K562 (cell line): ENCODE measurements at regions not wholly inside any gene's neighbourhood (a gene's known extent, or its start where the extent isn't known, plus 50 kb on each side); places are given as distances from the start of the nearest gene placed in this dataset.

Experiments
- ATAC-seq: fragments of 200-7000 bp; cut with Tn5 transposase; 3 replicates; pipeline ENCODE4 v1.9.1; 2020; ENCODE audit warnings: moderate library complexity
- BruUV-seq: library from RNA; stranded (reverse); fragments of 400-500 nt; replicated peaks from 2 replicates; lab custom pipeline; 2021; lab: Mats Ljungman, UMichigan
- CTCF ChIA-PET: fragments of 300-600 bp; formaldehyde crosslinking; extraction: SDS; loops from one replicate; lab custom pipeline; 2021; ENCODE audit warnings: low intra/inter-chr PET ratio; lab: Yijun Ruan, JAX
- POLR2A ChIA-PET: fragments of 300-600, 350-650 bp; sonication (Branson Sonifier 250); formaldehyde crosslinking; extraction: SDS; loops from one replicate; lab custom pipeline; 2021; ENCODE audit warnings: antibody characterized with exemption, inconsistent platforms; lab: Yijun Ruan, JAX
- DNase-seq, 4 experiments: peaks; one replicate each; pipeline versions ENCODE4 v3.0.0 to v3.0.0-alpha.2; 2011 to 2018; ENCODE audit warnings: low spot score in 3 of 4, mixed read lengths in 3 of 4; ENCODE audit errors: extremely low read depth in 1 of 4
- FAIRE-seq: peaks from 2 replicates; lab custom pipeline; 2011; peaks lifted over from hg19 to GRCh38; lab: Jason Lieb, UNC
- H2AFZ ChIP-seq: 2 replicates; pipeline ENCODE4 v1.6.0; 2011; ENCODE audit warnings: low read depth, low read length, control low read depth, inconsistent platforms
- H3K27ac ChIP-seq: fragments of 200-600 bp; 3 replicates; pipeline ENCODE4 v1.8.0; 2011; ENCODE audit warnings: low read depth, mild to moderate bottlenecking, control low read depth, inconsistent platforms, low read length, moderate library complexity, mixed read lengths; ENCODE audit errors: extremely low read depth
- H3K27me3 ChIP-seq, 2 experiments: fragments of 300-600 bp in 1 of 2; 2 replicates in 1 of 2; 3 replicates in 1 of 2; pipeline versions ENCODE4 v1.6.0 to v1.8.0; 2011; ENCODE audit warnings: inconsistent platforms in 2 of 2, low read length in 2 of 2, mild to moderate bottlenecking in 1 of 2, mixed read lengths in 1 of 2, moderate library complexity in 1 of 2; ENCODE audit not compliant: control insufficient read depth in 2 of 2, insufficient read depth in 2 of 2
- H3K36me3 ChIP-seq: fragments of 300-600 bp; 3 replicates; pipeline ENCODE4 v1.8.0; 2011; ENCODE audit warnings: mild to moderate bottlenecking, low read length, inconsistent platforms; ENCODE audit not compliant: control insufficient read depth, insufficient read depth
- H3K4me1 ChIP-seq, 2 experiments: fragments of 200-600 bp in 1 of 2; replicated peaks in 1 of 2; 2 replicates in 1 of 2; 3 replicates in 1 of 2; pipeline versions ENCODE4 v1.5.1 to v1.8.0; 2011; ENCODE audit warnings: inconsistent platforms in 2 of 2, low read length in 2 of 2, mild to moderate bottlenecking in 1 of 2, mixed read lengths in 1 of 2, moderate library complexity in 1 of 2; ENCODE audit not compliant: control insufficient read depth in 2 of 2, insufficient read depth in 2 of 2
- H3K4me2 ChIP-seq: 2 replicates; pipeline ENCODE4 v1.6.1; 2011; ENCODE audit warnings: low read length, control low read depth, inconsistent platforms, mixed read lengths; ENCODE audit not compliant: insufficient read depth
- H3K4me3 ChIP-seq: fragments of 200-600 bp; sonication (generic), shearing (Covaris generic); 2 replicates; pipeline ENCODE4 v1.5.1; 2016; ENCODE audit warnings: control low read depth, inconsistent platforms
- H3K79me2 ChIP-seq: fragments of 200-600 bp; 3 replicates; pipeline ENCODE4 v1.8.0; 2011; ENCODE audit warnings: low read length, inconsistent platforms; ENCODE audit not compliant: control insufficient read depth, insufficient read depth
- H3K9ac ChIP-seq, 2 experiments: 2 replicates each; pipeline versions ENCODE4 v1.6.0 to v1.6.1; 2011; ENCODE audit warnings: low read depth in 2 of 2, low read length in 2 of 2, control low read depth in 1 of 2, inconsistent platforms in 1 of 2, mild to moderate bottlenecking in 1 of 2, mixed read lengths in 1 of 2; ENCODE audit not compliant: insufficient read depth in 1 of 2
- H3K9me1 ChIP-seq: one replicate; pipeline ENCODE4 v1.6.0; 2011; ENCODE audit warnings: inconsistent platforms, mild to moderate bottlenecking, low read length, moderate library complexity; ENCODE audit not compliant: control insufficient read depth, insufficient read depth
- H3K9me3 ChIP-seq: replicated peaks from 2 replicates; pipeline ENCODE4 v1.5.1; 2011; ENCODE audit warnings: low read depth, low read length, inconsistent platforms; ENCODE audit not compliant: control insufficient read depth, insufficient read depth
- H4K20me1 ChIP-seq: replicated peaks from 2 replicates; pipeline ENCODE4 v1.6.1; 2011; ENCODE audit warnings: low read length, inconsistent platforms, mixed read lengths; ENCODE audit not compliant: control insufficient read depth, insufficient read depth
- ATF3 ChIP-seq, 2 experiments: fragments of 450-650 bp in 1 of 2; sonication (generic) in 1 of 2; formaldehyde crosslinking in 1 of 2; IDR thresholded peaks in 1 of 2; conservative IDR thresholded peaks in 1 of 2; 2 replicates each; pipeline versions ENCODE4 v1.6.1 to v1.8.1; 2016 to 2023; ENCODE audit warnings: mild to moderate bottlenecking in 2 of 2, moderate library complexity in 2 of 2, inconsistent platforms in 1 of 2, missing genetic modification reagents in 1 of 2
- FOXA1 ChIP-seq: fragments of 450-650 bp; IDR thresholded peaks from 2 replicates; pipeline ENCODE4 v1.6.1; 2016; ENCODE audit warnings: mild to moderate bottlenecking, borderline replicate concordance
- LCOR ChIP-seq: sonication (generic); formaldehyde crosslinking; IDR thresholded peaks from 2 replicates; pipeline ENCODE4 v1.8.0; 2022; ENCODE audit warnings: mild to moderate bottlenecking, missing genetic modification reagents
- NFRKB ChIP-seq: fragments of 450-650 bp; IDR thresholded peaks from 2 replicates; pipeline ENCODE4 v1.6.1; 2016; ENCODE audit warnings: low read depth
- PHF20 ChIP-seq: fragments of 450-650 bp; IDR thresholded peaks from 2 replicates; pipeline ENCODE4 v1.6.1; 2018; ENCODE audit not compliant: partially characterized antibody
- POLR2A ChIP-seq: fragments of 450-650 bp; conservative IDR thresholded peaks from 2 replicates; pipeline ENCODE4 v1.6.1; 2016
- RB1 ChIP-seq: fragments of 450-650 bp; IDR thresholded peaks from 2 replicates; pipeline ENCODE4 v1.6.1; 2017; ENCODE audit warnings: low read depth, mild to moderate bottlenecking
- TAF1 ChIP-seq: IDR thresholded peaks from 2 replicates; pipeline ENCODE4 v1.6.1; 2011; ENCODE audit warnings: mild to moderate bottlenecking, low read length, moderate library complexity; ENCODE audit not compliant: insufficient read depth, control insufficient read depth, severe bottlenecking; ENCODE audit errors: extremely low read depth
- ZNF134 ChIP-seq: fragments of 250-450 bp; sonication (Bioruptor Pico); conservative IDR thresholded peaks from 2 replicates; pipeline ENCODE4 v1.4.0; 2020
- ZNF232 ChIP-seq: sonication (generic); formaldehyde crosslinking; IDR thresholded peaks from 2 replicates; pipeline ENCODE4 v1.8.0; 2022; ENCODE audit warnings: mild to moderate bottlenecking, missing genetic modification reagents
- WGBS: fragments of 100-300 bp; shearing (Covaris generic); methylation state at CpG from one replicate; pipeline ENCODE4 v1.1.6; 2016; ENCODE audit warnings: low coverage, mixed read lengths; ENCODE audit not compliant: insufficient coverage; ENCODE audit errors: missing lambda C conversion rate; 5-methylcytosine and 5-hydroxymethylcytosine counted together
- in situ Hi-C: fragments of 300-500 bp; cut with MboI; formaldehyde crosslinking; loops from 4 replicates; pipeline ENCODE4 v1.15.0; 2018; ENCODE audit warnings: inconsistent platforms, mixed read lengths
- intact Hi-C: fragments of 100-400 bp; cut with micrococcal nuclease; formaldehyde crosslinking; loops from 2 replicates; pipeline ENCODE4 v1.14.2; 2022
- TF ChIP-seq, protein P1 (sequence below), 2 experiments: fragments of 450-650 bp; IDR thresholded peaks; 2 replicates each; pipeline ENCODE4 v1.6.1; 2016; ENCODE audit warnings: mild to moderate bottlenecking in 2 of 2, borderline replicate concordance in 1 of 2, low read depth in 1 of 2, moderate library complexity in 1 of 2

- intact Hi-C loops: loop anchor here (1.0 to 5.0 kb wide), 6 partner anchors 38 to 503 kb away; no protein-coding TSS in a partner anchor
- no peak overlapping the region for H3K4me3 ChIP-seq
- H3K27ac ChIP-seq: no peak overlapping the region
- no peaks in the 10 kb centered on the region for H3K4me1 ChIP-seq
- H4K20me1 ChIP-seq: peaks cover 39% of the 10 kb centered on the region
- no peaks in the 10 kb centered on the region for H3K9me3 ChIP-seq
- H2AFZ ChIP-seq: no peak overlapping the region
- no peak overlapping the region for H3K4me2 ChIP-seq
- WGBS: 0% methylated on average over 4 of the region's 4 CpGs
- no peaks in the 10 kb centered on the region for H3K36me3 ChIP-seq
- ATAC-seq (peak; percentile 87), FAIRE-seq (no peak), DNase-seq (peak; percentile 91 to 100 (median 98))
- peaks cover 3 to 16% of the 10 kb centered on the region in 2 experiments; a peak in 2 of 5 replicates for H3K27me3 ChIP-seq
- H3K79me2 ChIP-seq: no peaks in the 10 kb centered on the region
- POLR2A ChIA-PET: interaction anchor here (0.6 to 11.0 kb wide), 32 partner anchors 10 to 502 kb away, joined by 3 to 122 read pairs (median 3); no protein-coding TSS in a partner anchor
- in situ Hi-C loops: loop anchor here (5.0 kb wide), 1 partner anchor 57 kb away; no protein-coding TSS in a partner anchor
- CTCF ChIA-PET: interaction anchor here (0.5 to 4.8 kb wide), 31 partner anchors 7 to 301 kb away, joined by 3 to 60 read pairs (median 5); partner anchors contain the start of gene PRAME
- no TSS peak for BruUV-seq
- H3K9me1 ChIP-seq: peaks cover 2% of the 10 kb centered on the region
- H3K9ac ChIP-seq: no peak overlapping the region
- TF ChIP-seq ZNF134 (no peak), LCOR (CRISPR knock-in tag) (no peak), ZNF232 (CRISPR knock-in tag) (no peak), PHF20 (peak; percentile 37), ATF3 (IDR thresholded peaks at IDR 0.05) (no peak), ATF3 (CRISPR knock-in tag; conservative IDR thresholded peaks at IDR 0.05) (0 out of 2 replicates have a peak, but pooled peaks have one; percentile 3), FOXA1 (0 out of 2 replicates have a peak, but pooled peaks have one; percentile 30), TAF1 (peak; percentile 10), POLR2A (no peak), NFRKB (no peak), RB1 (peak; percentile 94)
- TF ChIP-seq, protein P1, sequence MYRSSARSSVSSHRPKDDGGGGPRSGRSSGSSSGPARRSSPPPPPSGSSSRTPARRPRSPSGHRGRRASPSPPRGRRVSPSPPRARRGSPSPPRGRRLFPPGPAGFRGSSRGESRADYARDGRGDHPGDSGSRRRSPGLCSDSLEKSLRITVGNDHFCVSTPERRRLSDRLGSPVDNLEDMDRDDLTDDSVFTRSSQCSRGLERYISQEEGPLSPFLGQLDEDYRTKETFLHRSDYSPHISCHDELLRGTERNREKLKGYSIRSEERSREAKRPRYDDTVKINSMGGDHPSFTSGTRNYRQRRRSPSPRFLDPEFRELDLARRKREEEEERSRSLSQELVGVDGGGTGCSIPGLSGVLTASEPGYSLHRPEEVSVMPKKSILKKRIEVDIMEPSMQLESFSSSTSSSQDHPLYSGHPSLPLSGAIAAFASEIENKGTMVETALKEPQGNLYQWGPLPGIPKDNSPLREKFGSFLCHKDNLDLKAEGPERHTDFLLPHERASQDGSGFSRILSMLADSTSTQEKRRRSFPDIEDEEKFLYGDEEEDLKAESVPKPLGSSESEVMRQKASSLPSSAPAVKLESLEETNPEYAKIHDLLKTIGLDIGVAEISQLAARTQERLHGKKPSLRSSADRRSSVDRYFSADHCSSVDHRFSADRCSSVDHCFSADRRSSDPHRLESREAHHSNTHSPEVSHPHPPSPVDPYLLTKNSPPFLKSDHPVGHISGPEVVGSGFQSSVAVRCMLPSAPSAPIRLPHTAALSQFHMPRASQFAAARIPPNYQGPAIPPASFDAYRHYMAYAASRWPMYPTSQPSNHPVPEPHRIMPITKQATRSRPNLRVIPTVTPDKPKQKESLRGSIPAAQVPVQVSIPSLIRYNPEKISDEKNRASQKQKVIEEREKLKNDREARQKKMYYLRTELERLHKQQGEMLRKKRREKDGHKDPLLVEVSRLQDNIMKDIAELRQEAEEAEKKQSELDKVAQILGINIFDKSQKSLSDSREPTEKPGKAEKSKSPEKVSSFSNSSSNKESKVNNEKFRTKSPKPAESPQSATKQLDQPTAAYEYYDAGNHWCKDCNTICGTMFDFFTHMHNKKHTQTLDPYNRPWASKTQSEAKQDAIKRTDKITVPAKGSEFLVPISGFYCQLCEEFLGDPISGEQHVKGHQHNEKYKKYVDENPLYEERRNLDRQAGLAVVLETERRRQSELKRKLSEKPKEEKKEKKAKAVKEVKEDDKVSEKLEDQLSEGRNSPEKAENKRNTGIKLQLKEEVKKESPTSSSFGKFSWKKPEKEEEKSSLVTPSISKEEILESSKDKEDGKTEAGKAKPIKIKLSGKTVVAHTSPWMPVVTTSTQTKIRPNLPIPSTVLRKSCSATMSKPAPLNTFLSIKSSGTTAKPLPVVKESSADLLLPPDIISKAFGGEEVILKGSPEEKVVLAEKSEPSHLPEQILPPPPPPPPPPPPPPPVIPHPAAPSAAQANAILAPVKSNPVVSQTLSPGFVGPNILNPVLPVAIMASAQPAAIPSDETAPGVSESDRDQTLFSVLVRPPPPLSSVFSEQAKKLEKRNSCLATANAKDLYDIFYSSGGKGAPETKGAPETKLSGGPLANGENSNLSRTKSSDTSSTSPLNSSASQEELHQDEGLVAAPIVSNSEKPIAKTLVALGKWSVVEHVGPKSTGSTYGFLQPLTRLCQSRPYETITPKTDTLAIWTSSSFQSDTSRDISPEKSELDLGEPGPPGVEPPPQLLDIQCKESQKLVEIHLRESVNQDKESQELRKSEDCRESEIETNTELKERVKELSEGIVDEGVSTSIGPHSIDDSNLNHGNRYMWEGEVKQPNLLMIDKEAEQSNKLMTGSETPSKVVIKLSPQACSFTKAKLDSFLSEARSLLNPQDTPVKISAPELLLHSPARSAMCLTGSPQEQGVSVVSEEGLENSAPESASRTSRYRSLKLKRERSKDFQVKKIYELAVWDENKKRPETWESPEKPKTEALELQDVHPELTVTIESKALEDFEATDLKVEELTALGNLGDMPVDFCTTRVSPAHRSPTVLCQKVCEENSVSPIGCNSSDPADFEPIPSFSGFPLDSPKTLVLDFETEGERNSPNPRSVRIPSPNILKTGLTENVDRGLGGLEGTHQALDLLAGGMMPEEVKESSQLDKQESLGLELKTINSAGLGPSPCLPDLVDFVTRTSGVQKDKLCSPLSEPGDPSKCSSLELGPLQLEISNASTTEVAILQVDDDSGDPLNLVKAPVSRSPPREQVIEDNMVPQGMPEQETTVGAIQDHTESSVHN (IDR thresholded peaks at IDR 0.05; ENCODE audit: borderline replicate concordance in 1 of 2, low read depth in 1 of 2): no peak
These were observed 65.5 kb downstream of the GGTLC2 start for GRCh38 chr22:22709719-22710445.
